ENCODE measurements at regions not wholly inside any gene's neighbourhood (a gene's known extent, or its start where the extent isn't known, plus 50 kb on each side); places are given as distances from the start of the nearest gene placed in this dataset.
A peak's percentile ranks its signal among the peaks of the same experiment; 100 is the strongest.

GRCh38 chr1:217089361-217090014 lies 366.3 kb upstream of the ESRRG start:
- DNase-seq (ENCODE audit: low spot score), result peak; percentile 45

- no peak for DNase-seq (ENCODE audit: low spot score)
Observed at GRCh38 chr1:217088521-217089284, 365.5 kb upstream of the ESRRG start.

GRCh38 chr1:217088011-217088410 lies 364.8 kb upstream of the ESRRG start:
- no peak for DNase-seq (ENCODE audit: low spot score)

- DNase-seq (ENCODE audit: low spot score), result no peak
Observed at GRCh38 chr1:217079584-217079983, 356.4 kb upstream of the ESRRG start.

GRCh38 chr1:217078959-217079358 lies 355.7 kb upstream of the ESRRG start:
- no peak for DNase-seq (ENCODE audit: low spot score)

- DNase-seq (ENCODE audit: low spot score), result peak; percentile 29
Observed at GRCh38 chr1:217078078-217078690, 355.0 kb upstream of the ESRRG start.

GRCh38 chr1:217077426-217077825 lies 354.2 kb upstream of the ESRRG start:
- no peak for DNase-seq (ENCODE audit: low spot score)

GRCh38 chr1:217076902-217077301 lies 353.7 kb upstream of the ESRRG start:
- no peak for DNase-seq (ENCODE audit: low spot score)

GRCh38 chr1:217072926-217073325 lies 349.7 kb upstream of the ESRRG start:
- no peak for DNase-seq (ENCODE audit: low spot score)

GRCh38 chr1:217067642-217068041 lies 344.4 kb upstream of the ESRRG start:
- no peak for DNase-seq (ENCODE audit: low spot score)

- no peak for DNase-seq (ENCODE audit: low spot score)
Observed at GRCh38 chr1:217066794-217067193, 343.6 kb upstream of the ESRRG start.

- no peak for DNase-seq (ENCODE audit: low spot score)
Observed at GRCh38 chr1:217063172-217063908, 340.1 kb upstream of the ESRRG start.

GRCh38 chr1:217062586-217062985 lies 339.4 kb upstream of the ESRRG start:
- no peak for DNase-seq (ENCODE audit: low spot score)

GRCh38 chr1:217059401-217059800 lies 336.2 kb upstream of the ESRRG start:
- no peak for DNase-seq (ENCODE audit: low spot score)

GRCh38 chr1:217053676-217054075 lies 330.4 kb upstream of the ESRRG start:
- no peak for DNase-seq (ENCODE audit: low spot score)

GRCh38 chr1:217052626-217053025 lies 329.4 kb upstream of the ESRRG start:
- no peak for DNase-seq (ENCODE audit: low spot score)

- no peak for DNase-seq (ENCODE audit: low spot score)
Observed at GRCh38 chr1:217052196-217052595, 329.0 kb upstream of the ESRRG start.

GRCh38 chr1:217049721-217050120 lies 326.5 kb upstream of the ESRRG start:
- DNase-seq (ENCODE audit: low spot score), result no peak

- no peak for DNase-seq (ENCODE audit: low spot score)
Observed at GRCh38 chr1:217049081-217049480, 325.9 kb upstream of the ESRRG start.

- peak; percentile 70 for DNase-seq (ENCODE audit: low spot score)
Observed at GRCh38 chr1:217048104-217048707, 325.0 kb upstream of the ESRRG start.

GRCh38 chr1:217040711-217041455 lies 317.7 kb upstream of the ESRRG start:
- DNase-seq (ENCODE audit: low spot score), result no peak
